HEK293 (cell line): ENCODE measurements at regions not wholly inside any gene's neighbourhood (a gene's known extent, or its start where the extent isn't known, plus 50 kb on each side); places are given as distances from the start of the nearest gene placed in this dataset.

Experiments used
- ATF2 ChIP-seq: fragments of 450-650 bp; formaldehyde crosslinking; IDR thresholded peaks from 2 replicates; pipeline ENCODE4 v1.5.1; 2016; ENCODE audit warnings: missing biosample characterization, missing genetic modification characterization, low read depth
- BCL11A ChIP-seq: fragments of 450-650 bp; formaldehyde crosslinking; IDR thresholded peaks from 2 replicates; pipeline ENCODE4 v1.5.1; 2016; ENCODE audit warnings: low read depth, missing biosample characterization, missing genetic modification characterization
- GLI4 ChIP-seq: fragments of 450-650 bp; formaldehyde crosslinking; IDR thresholded peaks from 2 replicates; pipeline ENCODE4 v1.5.1; 2016; ENCODE audit warnings: missing biosample characterization, missing genetic modification characterization
- KLF9 ChIP-seq: fragments of 450-650 bp; formaldehyde crosslinking; IDR thresholded peaks from 2 replicates; pipeline ENCODE4 v1.5.1; 2016; ENCODE audit warnings: missing biosample characterization, missing genetic modification characterization, low read depth
- ZBTB48 ChIP-seq: fragments of 450-650 bp; formaldehyde crosslinking; IDR thresholded peaks from 2 replicates; pipeline ENCODE4 v1.5.1; 2016; ENCODE audit warnings: missing biosample characterization, missing genetic modification characterization
- ZNF114 ChIP-seq: fragments of 450-650 bp; formaldehyde crosslinking; IDR thresholded peaks from 2 replicates; pipeline ENCODE4 v1.5.0; 2017; ENCODE audit warnings: missing biosample characterization, missing genetic modification characterization
- ZNF707 ChIP-seq: fragments of 450-650 bp; formaldehyde crosslinking; IDR thresholded peaks from 2 replicates; pipeline ENCODE4 v1.5.1; 2016; ENCODE audit warnings: missing biosample characterization, missing genetic modification characterization
- TF ChIP-seq, protein P1 (sequence below): fragments of 450-650 bp; formaldehyde crosslinking; IDR thresholded peaks from 2 replicates; pipeline ENCODE4 v1.5.1; 2016; ENCODE audit warnings: missing biosample characterization, missing genetic modification characterization
- TF ChIP-seq, protein P2 (sequence below): sonication (generic); formaldehyde crosslinking; IDR thresholded peaks from 2 replicates; pipeline ENCODE4 v1.8.1; 2022; ENCODE audit warnings: mild to moderate bottlenecking, moderate library complexity, missing genetic modification reagents

DNA sequence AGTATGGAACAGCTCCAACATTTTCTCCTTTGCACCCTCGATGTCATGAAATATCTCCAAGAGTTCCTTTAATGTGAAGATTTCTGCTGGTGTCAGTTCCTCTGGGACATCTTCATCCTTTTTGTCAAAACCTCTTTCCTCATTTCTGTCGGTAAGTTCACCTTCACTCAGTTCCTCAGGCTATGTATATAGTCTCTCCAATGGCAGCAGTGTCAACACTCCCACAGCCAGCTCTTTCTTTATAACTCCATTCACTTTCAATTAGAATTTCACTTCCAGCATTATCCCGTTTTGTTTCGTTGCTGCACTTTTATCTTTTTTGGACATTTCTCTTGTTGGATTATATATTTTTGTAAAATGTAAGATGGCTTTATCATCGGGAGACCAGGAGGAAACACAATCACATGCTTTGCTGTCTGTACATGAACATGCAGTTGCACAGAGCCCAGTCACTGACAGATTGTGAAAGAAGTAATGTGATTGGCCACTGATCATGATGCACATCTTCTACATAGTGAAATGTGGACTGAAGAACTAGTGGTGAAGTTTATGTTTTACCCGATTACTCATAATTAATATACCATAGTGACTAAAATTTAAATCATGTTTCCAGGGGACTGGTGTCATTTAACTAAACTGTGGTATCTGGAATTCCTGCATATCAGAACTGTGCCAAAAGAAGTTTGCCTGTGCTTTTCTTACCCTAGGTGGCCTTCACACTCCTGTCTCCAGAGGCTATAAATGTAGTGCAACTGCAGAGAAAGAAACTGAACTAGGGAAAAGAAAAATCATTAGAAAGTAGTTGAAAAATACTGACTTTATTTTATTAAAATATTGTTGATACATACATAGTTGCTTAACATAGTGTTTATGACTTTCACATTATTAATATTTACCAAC is 289.6 kb downstream of the PPP1R3A start:
- TF ChIP-seq, protein P1, sequence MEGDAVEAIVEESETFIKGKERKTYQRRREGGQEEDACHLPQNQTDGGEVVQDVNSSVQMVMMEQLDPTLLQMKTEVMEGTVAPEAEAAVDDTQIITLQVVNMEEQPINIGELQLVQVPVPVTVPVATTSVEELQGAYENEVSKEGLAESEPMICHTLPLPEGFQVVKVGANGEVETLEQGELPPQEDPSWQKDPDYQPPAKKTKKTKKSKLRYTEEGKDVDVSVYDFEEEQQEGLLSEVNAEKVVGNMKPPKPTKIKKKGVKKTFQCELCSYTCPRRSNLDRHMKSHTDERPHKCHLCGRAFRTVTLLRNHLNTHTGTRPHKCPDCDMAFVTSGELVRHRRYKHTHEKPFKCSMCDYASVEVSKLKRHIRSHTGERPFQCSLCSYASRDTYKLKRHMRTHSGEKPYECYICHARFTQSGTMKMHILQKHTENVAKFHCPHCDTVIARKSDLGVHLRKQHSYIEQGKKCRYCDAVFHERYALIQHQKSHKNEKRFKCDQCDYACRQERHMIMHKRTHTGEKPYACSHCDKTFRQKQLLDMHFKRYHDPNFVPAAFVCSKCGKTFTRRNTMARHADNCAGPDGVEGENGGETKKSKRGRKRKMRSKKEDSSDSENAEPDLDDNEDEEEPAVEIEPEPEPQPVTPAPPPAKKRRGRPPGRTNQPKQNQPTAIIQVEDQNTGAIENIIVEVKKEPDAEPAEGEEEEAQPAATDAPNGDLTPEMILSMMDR (tag by site-specific recombination) = no peak
- TF ChIP-seq BCL11A (no peak), GLI4 (no peak), ZNF707 (tag by site-specific recombination) (no peak), ZNF114 (tag by site-specific recombination) (no peak), ATF2 (no peak), ZBTB48 (no peak), KLF9 (no peak)
- TF ChIP-seq, protein P2, sequence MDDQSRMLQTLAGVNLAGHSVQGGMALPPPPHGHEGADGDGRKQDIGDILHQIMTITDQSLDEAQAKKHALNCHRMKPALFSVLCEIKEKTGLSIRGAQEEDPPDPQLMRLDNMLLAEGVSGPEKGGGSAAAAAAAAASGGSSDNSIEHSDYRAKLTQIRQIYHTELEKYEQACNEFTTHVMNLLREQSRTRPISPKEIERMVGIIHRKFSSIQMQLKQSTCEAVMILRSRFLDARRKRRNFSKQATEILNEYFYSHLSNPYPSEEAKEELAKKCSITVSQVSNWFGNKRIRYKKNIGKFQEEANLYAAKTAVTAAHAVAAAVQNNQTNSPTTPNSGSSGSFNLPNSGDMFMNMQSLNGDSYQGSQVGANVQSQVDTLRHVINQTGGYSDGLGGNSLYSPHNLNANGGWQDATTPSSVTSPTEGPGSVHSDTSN (CRISPR knock-in tag) = no peak
